ENCODE measurements at regions not wholly inside any gene's neighbourhood (a gene's known extent, or its start where the extent isn't known, plus 50 kb on each side); places are given as distances from the start of the nearest gene placed in this dataset.

- H3K4me3 ChIP-seq (ENCODE audit: low read depth, low read length) = no peak overlapping the region
- no peak for DNase-seq (ENCODE audit: low read depth)
- no peak for TF ChIP-seq CTCF (IDR thresholded peaks at IDR 0.05; ENCODE audit: insufficient read depth, low read length)
These were observed 127.0 kb downstream of the RBFOX3 start for GRCh38 chr17:79483842-79484241.

GRCh38 chr17:79482727-79483521, 127.9 kb downstream of the RBFOX3 start:
- no peak for TF ChIP-seq CTCF (IDR thresholded peaks at IDR 0.05; ENCODE audit: insufficient read depth, low read length)
- H3K4me3 ChIP-seq (ENCODE audit: low read depth, low read length) = no peak overlapping the region
- DNase-seq (ENCODE audit: low read depth) = no peak

GRCh38 chr17:79479876-79480275, 131.0 kb downstream of the RBFOX3 start:
- DNase-seq (ENCODE audit: low read depth) = no peak
- no peak for TF ChIP-seq CTCF (IDR thresholded peaks at IDR 0.05; ENCODE audit: insufficient read depth, low read length)

GRCh38 chr17:79478841-79479240, 132.0 kb downstream of the RBFOX3 start:
- no peak for TF ChIP-seq CTCF (IDR thresholded peaks at IDR 0.05; ENCODE audit: insufficient read depth, low read length)
- no peak for DNase-seq (ENCODE audit: low read depth)
- H3K4me3 ChIP-seq (ENCODE audit: low read depth, low read length) = no peak overlapping the region

More at GRCh38 chr17:79479876-79480275, 131.0 kb downstream of the RBFOX3 start:
- H3K4me3 ChIP-seq (ENCODE audit: low read depth, low read length) = no peak overlapping the region

GRCh38 chr17:79478051-79478461, 132.8 kb downstream of the RBFOX3 start:
- no peak overlapping the region for H3K4me3 ChIP-seq (ENCODE audit: low read depth, low read length)
- TF ChIP-seq CTCF (IDR thresholded peaks at IDR 0.05; ENCODE audit: insufficient read depth, low read length) = no peak
- DNase-seq (ENCODE audit: low read depth) = no peak

GRCh38 chr17:79476074-79476652, 134.7 kb downstream of the RBFOX3 start:
- no peak for TF ChIP-seq CTCF (IDR thresholded peaks at IDR 0.05; ENCODE audit: insufficient read depth, low read length)
- H3K4me3 ChIP-seq (ENCODE audit: low read depth, low read length) = no peak overlapping the region
- no peak for DNase-seq (ENCODE audit: low read depth)

Measured in fibroblast of the aortic adventitia (primary cell).